BE2C (cell line): ENCODE measurements at regions not wholly inside any gene's neighbourhood (a gene's known extent, or its start where the extent isn't known, plus 50 kb on each side); places are given as distances from the start of the nearest gene placed in this dataset.

ENCODE experiments used
- DNase-seq: peaks from one replicate; pipeline ENCODE4 v3.0.0-alpha.2; 2020
- H3K27me3 ChIP-seq: fragments of 250-450 bp; sonication (Bioruptor Pico); 2 replicates; pipeline ENCODE4 v1.5.1; 2020; ENCODE audit warnings: mild to moderate bottlenecking
- H3K36me3 ChIP-seq: fragments of 250-450 bp; sonication (Bioruptor Pico); 2 replicates; pipeline ENCODE4 v1.5.1; 2020; ENCODE audit warnings: mild to moderate bottlenecking
- H3K4me1 ChIP-seq: fragments of 250-450 bp; sonication (Bioruptor Pico); 2 replicates; pipeline ENCODE4 v1.5.1; 2020
- H3K4me3 ChIP-seq: 2 replicates; pipeline ENCODE4 v1.5.1; 2011; ENCODE audit warnings: low read depth, low read length
- H3K9me3 ChIP-seq: fragments of 250-450 bp; sonication (Bioruptor Pico); 2 replicates; pipeline ENCODE4 v1.5.1; 2020
- TF ChIP-seq, protein P1 (sequence below): IDR thresholded peaks from 2 replicates; pipeline ENCODE4 v1.5.1; 2012; ENCODE audit warnings: mild to moderate bottlenecking, low read depth, low read length

DNA sequence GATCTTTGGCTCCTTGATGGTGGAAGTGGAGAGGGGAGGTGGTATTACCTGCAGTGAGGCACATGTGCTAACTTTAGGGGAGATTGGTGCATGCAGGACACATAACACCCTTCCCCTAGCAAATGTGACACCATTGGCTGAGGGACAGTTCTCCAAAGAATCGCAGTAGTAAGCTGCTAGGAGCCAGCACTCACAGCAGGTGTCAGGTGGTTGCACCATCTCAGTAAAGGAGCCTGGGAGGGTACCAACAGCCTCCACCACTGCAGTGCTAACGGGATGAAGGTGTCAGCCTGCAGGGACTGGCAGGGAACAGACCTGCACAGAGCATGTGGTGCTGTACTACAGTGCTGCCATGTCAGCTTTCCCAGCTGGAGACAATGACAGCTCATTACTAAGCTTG lies 127.3 kb upstream of the PIEZO2 start:
- TF ChIP-seq, protein P1, sequence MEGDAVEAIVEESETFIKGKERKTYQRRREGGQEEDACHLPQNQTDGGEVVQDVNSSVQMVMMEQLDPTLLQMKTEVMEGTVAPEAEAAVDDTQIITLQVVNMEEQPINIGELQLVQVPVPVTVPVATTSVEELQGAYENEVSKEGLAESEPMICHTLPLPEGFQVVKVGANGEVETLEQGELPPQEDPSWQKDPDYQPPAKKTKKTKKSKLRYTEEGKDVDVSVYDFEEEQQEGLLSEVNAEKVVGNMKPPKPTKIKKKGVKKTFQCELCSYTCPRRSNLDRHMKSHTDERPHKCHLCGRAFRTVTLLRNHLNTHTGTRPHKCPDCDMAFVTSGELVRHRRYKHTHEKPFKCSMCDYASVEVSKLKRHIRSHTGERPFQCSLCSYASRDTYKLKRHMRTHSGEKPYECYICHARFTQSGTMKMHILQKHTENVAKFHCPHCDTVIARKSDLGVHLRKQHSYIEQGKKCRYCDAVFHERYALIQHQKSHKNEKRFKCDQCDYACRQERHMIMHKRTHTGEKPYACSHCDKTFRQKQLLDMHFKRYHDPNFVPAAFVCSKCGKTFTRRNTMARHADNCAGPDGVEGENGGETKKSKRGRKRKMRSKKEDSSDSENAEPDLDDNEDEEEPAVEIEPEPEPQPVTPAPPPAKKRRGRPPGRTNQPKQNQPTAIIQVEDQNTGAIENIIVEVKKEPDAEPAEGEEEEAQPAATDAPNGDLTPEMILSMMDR: no peak
- H3K9me3 ChIP-seq: no peaks in the 10 kb centered on the region

DNA sequence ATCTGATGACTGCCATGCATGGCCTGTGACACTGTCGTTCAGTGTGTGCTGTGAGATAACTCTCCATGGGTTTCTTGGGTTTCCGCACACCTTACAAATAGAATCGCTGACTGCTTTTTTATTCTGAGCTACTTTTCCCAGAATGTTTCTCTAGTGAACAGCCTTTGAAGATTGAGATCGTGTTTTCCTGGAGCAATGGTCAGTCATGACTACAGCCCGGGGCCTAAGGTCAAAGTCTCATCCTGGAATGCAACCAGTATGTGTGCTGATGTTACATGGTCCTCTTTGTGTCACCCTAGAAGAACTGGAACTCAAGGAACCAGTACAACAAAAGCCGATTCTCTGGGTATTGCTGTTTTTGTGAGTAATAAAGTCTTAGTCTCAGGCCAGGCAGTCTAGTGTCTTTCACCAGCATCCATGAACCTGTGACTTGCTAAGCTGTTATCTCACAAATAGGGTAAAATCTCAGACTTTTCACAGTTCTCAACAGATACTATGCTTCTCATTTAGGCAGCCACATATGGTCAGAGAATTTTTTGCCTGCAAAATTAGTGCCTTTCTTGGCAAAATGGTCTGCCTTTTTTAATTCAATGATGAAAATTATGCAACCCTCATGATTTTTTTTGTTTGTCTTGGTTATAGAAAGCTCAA lies 124.9 kb upstream of the PIEZO2 start:
- no peak for DNase-seq
- H3K9me3 ChIP-seq: no peaks in the 10 kb centered on the region
- no peak overlapping the region for H3K4me3 ChIP-seq
- TF ChIP-seq, protein P1: no peak
- H3K36me3 ChIP-seq: no peaks in the 10 kb centered on the region
- H3K27me3 ChIP-seq: no peaks in the 10 kb centered on the region
- no peaks in the 10 kb centered on the region for H3K4me1 ChIP-seq

More for the DNA sequence above, 127.3 kb upstream of the PIEZO2 start:
- no peak overlapping the region for H3K4me3 ChIP-seq
- no peaks in the 10 kb centered on the region for H3K4me1 ChIP-seq
- no peaks in the 10 kb centered on the region for H3K27me3 ChIP-seq
- no peaks in the 10 kb centered on the region for H3K36me3 ChIP-seq
- DNase-seq: no peak

DNA sequence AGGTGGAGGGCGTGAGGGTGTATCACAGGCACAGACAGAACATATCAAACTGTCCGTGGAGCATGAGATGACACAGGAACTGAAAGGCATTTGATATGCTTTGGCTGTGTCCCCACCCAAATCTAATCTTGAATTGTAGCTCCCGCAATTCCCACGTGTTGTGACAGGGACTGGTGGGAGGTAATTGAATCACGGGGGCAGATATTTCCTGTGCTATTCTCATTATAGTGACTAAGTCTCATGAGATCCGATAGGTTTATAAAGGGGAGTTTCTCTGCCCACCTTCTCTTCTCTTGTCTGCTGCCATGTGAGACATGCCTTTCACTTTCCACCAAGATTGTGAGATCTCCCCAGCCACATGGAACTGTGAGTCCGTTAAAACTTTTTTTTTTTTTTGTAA lies 123.1 kb upstream of the PIEZO2 start:
- TF ChIP-seq, protein P1: no peak
- no peaks in the 10 kb centered on the region for H3K36me3 ChIP-seq
- H3K9me3 ChIP-seq: no peaks in the 10 kb centered on the region
- no peak for DNase-seq
- H3K27me3 ChIP-seq: no peaks in the 10 kb centered on the region
- no peak overlapping the region for H3K4me3 ChIP-seq
- no peaks in the 10 kb centered on the region for H3K4me1 ChIP-seq

DNA sequence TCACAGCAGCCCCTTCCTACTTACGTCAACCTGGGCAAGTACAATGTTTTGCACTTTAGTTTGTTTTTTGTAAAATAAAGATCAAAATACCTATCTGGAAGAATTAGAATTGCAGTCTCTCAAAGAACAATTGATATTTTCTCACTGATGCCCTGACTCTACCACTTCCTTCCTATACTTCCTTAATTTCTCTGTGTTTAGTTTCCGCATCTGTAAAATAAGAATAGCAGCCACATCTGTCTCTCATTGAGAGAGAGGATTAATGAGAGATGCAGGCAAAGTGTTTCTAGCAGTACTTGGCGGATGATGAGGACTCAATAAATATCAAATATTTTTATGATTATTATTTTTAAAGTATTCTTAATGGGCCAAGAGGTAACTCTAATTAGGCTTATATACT lies 122.6 kb upstream of the PIEZO2 start:
- H3K9me3 ChIP-seq: no peaks in the 10 kb centered on the region
- no peaks in the 10 kb centered on the region for H3K27me3 ChIP-seq
- H3K4me3 ChIP-seq: no peak overlapping the region
- no peak for DNase-seq
- TF ChIP-seq, protein P1: no peak
- no peaks in the 10 kb centered on the region for H3K36me3 ChIP-seq
- H3K4me1 ChIP-seq: no peaks in the 10 kb centered on the region

DNA sequence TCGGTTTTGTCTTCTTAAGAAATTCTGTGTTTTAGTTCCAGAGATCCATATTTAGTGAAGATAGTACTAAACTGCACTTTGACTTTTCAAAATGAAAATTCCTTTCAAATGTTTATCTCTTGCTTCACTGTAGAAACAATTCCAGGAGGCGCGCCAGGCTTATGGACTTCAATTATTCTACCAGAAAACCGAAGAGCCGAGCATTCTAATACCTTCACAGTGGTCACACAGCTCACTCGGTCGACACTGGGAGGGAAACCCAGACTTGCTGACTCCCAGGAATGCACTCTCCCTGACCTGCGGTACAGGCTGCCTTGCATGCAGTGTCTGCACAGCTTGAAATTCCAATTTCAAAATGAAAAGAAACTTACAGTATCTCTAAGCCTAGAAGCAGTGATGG lies 119.9 kb upstream of the PIEZO2 start:
- H3K4me1 ChIP-seq: no peaks in the 10 kb centered on the region
- H3K27me3 ChIP-seq: no peaks in the 10 kb centered on the region
- H3K9me3 ChIP-seq: no peaks in the 10 kb centered on the region
- no peak overlapping the region for H3K4me3 ChIP-seq
- no peaks in the 10 kb centered on the region for H3K36me3 ChIP-seq
- TF ChIP-seq, protein P1: no peak
- no peak for DNase-seq

DNA sequence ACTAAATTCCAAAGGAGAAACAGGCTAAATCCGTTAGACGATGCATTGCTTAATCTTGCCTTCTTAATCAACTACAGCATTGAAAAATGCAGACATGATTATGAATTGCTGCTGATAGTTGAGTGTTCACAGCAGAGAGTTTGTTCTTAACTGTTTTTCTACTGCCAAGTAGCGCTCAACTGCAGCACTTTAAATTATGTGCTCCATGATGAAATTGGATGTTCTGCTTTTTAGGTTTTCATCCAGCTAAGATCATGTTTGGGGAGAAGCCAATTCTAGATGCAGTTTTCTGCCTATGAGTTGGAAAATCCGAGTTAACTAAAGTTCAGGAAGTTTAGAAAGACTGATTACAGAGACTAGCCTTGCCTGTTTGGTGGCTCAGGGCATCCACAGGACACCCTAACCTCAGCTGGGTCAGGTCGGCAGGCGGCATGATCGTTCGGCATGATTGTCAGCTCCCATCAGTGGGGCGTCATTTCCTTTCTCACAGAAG lies 119.4 kb upstream of the PIEZO2 start:
- Histone ChIP-seq H3K27me3 (no peaks in the 10 kb centered on the region), H3K9me3 (no peaks in the 10 kb centered on the region), H3K36me3 (no peaks in the 10 kb centered on the region), H3K4me3 (no peak overlapping the region), H3K4me1 (no peaks in the 10 kb centered on the region)
- no peak for DNase-seq
- TF ChIP-seq, protein P1: no peak
